Stimulated activated CD4-positive, alpha-beta T cell treated with anti-CD3 and anti-CD28 coated beads, Interleukin-15, amount 100 ng/mL, for 48 hours (primary cell): ENCODE measurements at regions not wholly inside any gene's neighbourhood (a gene's known extent, or its start where the extent isn't known, plus 50 kb on each side); places are given as distances from the start of the nearest gene placed in this dataset.
"Not testable (repeated sequence)": the region's sequence is repeated elsewhere in the genome, so short reads cannot be mapped to it uniquely, and the experiment has no call there.

ENCODE experiments used
- DNase-seq, 2 donors: peaks; one replicate each; pipeline ENCODE4 v3.0.0-alpha.2; 2020; ENCODE audit warnings: low read depth in 2 of 2

- DNase-seq = no peak
Measured at GRCh38 chr1:119191325-119191724, 50.9 kb upstream of the WARS2 start.

DNA sequence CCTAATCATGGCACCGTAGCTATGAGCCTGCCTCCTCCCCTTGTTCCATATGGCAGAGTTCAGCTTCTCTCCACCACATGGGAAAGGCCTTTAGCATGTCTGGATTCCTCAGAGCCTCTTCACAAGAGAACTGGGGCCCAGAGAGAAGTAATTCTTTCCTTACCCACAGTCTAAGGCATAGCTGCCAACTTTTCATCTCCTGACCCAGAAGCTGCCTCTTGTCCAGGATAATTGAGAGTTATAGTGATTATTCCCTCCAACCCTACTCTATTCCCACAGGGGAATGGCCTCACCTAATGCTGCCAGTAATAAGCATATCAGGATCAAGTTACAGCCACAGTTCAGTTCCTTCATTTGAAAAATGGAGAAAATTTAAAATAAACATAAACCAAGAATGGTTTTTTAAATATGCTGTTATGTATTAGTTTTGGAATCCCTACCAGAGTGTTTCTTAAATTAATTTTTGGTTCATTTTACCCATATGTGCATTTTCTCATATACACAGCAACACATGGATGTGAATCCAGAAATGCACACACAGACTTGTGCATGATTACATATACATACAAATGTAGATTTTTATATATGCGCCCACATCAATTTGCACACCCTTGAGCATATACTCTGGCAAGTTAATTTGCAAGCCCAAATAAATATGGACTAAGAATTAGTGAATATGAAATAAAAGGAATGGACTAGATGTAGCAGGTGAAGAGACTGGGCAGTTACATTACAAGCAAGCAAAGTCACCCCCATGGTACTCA is 63.9 kb upstream of the WARS2 start:
- DNase-seq = no peak

DNA sequence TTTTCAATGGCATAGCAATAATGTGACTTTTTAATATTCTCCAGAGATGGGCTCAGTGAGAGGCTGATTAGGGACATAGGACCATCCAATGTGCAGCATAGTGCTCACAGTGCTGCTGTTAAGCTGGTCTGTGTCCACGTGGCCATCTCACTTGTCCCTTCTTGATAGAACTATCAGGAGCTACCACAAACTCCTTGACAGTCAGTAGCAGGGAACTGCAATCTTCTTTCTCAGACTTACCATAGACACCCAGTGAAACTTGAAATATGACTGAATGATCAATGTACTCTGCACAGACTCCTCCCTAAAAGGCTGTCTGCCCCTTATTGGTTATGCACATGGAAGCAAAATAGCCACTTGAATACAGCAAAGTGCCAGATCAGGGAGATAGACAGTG is 64.5 kb upstream of the WARS2 start:
- DNase-seq = no peak

DNA sequence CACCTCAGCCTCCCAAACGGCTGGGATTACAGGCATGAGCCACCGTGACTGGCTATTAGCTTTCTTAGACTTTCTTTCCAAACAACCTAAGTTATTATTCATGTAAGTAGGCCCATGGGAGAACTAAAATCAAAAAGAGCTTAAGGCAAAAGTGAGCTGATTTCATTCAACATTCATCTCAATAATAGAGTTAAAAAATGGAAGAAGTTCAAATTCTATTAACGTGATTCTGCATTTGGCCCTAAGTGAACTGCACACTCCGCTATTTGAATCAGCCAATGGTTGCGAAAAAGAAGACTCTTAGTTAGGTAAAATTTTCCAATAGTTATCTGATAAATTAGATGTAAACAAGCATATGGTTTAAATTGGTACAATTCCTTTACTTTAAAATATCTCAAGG is 68.6 kb upstream of the WARS2 start:
- DNase-seq = no peak

GRCh38 chr1:119209596-119210295 is 69.3 kb upstream of the WARS2 start:
- no peak for DNase-seq

GRCh38 chr1:119210296-119210649 is 69.8 kb upstream of the WARS2 start:
- no peak for DNase-seq

GRCh38 chr1:119213213-119213612 is 72.8 kb upstream of the WARS2 start:
- DNase-seq = not testable (repeated sequence)

GRCh38 chr1:119214961-119215360 is 74.5 kb upstream of the WARS2 start:
- not testable (repeated sequence) for DNase-seq

GRCh38 chr1:119217309-119217828 is 76.9 kb upstream of the WARS2 start:
- DNase-seq = no peak

DNA sequence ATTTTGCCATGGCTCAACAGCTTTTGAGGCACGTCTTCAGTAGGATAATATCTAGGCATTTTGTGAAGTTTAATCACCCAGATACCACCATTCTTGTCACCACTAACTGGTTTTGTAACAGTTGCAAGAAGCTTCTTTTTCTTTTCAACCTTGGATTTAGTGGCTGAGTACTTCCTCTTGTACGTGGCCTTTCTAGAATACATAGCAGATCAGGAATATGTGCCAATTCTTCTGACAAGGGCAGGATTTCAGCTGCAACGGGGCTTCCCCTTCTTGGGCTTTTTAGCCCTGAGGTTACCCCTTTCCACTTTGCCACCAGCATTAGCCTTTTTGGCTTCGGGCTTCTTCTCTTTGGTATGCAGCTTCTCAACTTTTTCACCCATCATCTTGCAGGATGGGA is 79.3 kb upstream of the WARS2 start:
- no peak for DNase-seq

- no peak for DNase-seq
Measured at GRCh38 chr1:119220991-119221390, 80.5 kb upstream of the WARS2 start.

DNA sequence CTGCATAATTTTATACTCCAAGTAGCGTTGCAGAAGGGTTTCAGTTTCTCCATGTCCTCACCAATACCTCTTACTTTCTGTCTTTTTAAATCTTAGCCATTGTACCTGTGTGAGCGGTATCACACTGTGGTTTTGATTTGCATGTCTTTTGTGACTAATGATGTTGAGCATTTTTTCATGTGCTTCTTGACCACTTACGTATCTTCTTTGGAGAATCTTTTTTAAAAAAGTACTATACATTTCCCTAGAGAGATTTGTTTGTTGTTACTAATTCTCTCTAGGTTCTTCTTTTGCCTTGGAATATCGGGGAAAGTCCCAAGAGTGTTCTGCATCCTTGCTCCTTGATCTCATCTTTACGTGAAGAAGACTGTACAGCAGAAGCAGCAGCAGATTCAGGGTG is 81.8 kb upstream of the WARS2 start:
- DNase-seq = no peak

GRCh38 chr1:119225265-119225664 is 84.8 kb upstream of the WARS2 start:
- no peak for DNase-seq

DNA sequence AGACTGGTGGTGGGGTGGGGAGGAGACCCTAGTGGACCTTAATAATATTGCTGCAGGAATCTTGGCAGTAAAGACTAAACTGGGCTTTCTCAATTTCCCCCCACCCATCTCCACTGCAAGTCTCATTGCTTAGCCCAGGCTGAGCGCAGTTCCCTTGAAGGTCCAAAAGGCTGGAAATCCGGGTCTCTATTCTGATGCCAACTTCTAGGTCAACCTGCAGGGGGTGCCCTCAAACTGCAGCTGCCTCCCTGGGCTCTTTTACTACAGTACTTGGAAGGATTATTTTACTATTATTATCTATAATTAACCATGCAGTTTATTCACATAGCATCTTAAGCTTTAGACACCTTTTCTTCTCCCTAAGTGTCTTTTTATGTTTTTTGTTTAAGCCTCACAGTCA is 85.4 kb upstream of the WARS2 start:
- no peak for DNase-seq

- DNase-seq = no peak
Measured at GRCh38 chr1:119226321-119226720, 85.9 kb upstream of the WARS2 start.

DNA sequence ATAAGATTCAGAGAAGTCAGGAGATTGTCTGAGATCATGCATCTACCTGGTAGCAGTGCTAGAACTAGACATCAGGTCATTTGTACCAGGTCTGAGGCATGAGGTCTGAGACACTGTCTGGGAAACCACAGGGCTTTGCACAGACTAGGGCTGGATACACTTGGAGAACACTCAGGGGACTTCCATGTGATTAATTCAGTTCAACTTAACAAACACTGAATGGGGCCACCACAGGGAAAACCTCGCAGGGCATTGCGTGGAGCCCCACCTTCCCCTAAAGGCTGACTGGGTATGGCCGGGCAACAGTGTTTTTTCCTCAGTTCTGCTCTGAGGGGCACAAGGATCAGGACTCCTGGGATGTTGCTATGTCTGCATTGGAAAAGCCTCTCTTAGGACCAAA is 86.5 kb upstream of the WARS2 start:
- DNase-seq = no peak

- DNase-seq = no peak
Measured at GRCh38 chr1:119227456-119227855, 87.0 kb upstream of the WARS2 start.

GRCh38 chr1:119228335-119229080 is 88.1 kb upstream of the WARS2 start:
- no peak for DNase-seq

DNA sequence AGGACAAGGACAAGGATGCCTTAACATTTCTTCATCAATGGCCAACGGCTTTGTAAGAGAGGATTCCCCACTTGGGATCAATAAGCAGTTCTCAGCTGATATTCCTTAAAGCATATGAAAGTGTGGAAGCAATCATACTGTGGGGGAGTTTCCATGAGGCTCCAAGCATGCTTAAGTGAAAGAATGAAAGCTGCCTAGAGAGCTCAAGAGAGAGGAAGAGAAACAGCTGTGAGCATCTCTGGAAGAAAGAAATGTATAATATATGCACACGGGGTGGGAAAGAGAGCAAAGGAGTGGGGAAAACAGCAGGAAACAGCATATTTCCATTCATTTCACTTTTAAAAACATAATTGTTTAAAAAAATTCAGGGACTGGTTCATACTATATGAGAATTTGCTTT is 94.7 kb upstream of the WARS2 start:
- DNase-seq = no peak

DNA sequence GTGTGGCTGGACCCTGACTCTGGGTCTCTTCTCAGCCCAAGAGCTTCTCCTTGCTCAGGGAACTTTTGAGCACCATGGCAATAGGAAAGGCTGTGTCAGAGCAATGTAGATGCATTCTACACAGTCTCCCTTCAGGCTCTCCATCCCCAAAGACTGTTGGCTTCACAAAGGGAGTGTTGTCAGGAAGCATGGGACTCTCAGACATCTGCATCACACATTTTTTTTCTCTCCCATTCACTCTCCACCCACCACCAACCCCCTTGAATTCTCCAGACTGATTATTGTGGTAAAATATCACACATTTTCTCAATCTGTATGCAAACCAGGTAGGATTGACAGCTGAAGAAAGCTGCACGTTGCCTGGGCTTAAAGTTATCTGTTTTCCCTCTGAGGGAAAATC is 105.4 kb upstream of the WARS2 start:
- DNase-seq = no peak

DNA sequence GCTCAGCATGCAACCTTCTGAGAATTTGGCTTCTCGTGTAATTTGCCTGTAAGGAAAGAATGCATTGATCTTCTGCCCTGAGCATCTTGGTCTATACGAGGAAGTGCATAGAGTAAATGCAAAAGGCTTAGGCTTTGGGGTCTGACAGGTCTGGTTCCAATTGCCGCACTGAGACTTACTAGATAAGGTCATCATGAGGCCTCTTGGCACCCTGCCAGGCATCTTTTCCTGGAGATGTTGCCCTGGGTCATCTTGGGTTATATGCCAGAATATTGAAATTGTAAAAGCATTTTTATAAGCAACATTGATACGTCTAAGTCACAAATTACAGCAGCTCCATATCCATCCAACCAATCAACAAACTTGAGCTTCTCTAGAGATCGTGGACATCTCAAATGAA is 108.8 kb upstream of the WARS2 start:
- no peak for DNase-seq

DNA sequence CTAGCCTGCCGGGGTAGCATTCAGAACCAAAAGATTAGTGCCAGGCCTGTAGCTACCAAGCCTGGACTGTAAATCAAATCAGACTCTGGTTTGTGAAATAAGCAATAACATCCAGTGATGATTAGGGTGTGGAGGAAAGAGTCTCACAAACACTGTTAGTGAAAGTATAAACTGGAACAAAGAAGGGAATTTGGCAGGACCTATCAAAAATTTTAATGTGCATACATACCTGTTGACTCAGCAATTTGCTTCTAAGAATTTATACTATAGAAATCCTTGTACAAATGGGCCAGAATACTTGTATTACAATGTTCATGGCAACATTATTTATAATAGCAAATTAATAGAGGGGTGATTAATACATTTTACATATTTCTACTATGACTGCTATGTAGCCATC is 109.8 kb upstream of the WARS2 start:
- no peak for DNase-seq

DNA sequence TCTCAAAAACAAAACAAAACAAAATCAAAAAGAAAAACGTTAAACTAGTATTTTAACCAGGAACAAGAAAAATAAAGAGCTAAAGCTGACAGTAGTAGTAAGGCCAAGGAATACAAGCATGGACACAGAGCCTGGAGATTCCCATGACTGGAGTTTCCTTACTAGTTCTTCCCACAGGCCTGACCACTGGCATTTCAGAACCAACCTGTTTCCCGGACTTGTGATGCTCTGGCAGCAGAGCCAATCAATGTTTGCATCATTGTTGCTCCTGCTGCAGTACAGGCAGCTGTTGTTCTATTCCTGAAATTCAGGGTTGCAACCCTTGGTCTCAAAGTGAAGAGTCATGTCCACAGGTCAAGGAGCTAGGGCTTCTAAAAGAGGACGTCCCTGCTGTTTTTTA is 111.3 kb upstream of the WARS2 start:
- DNase-seq = no peak
